ENCODE measurements at regions not wholly inside any gene's neighbourhood (a gene's known extent, or its start where the extent isn't known, plus 50 kb on each side); places are given as distances from the start of the nearest gene placed in this dataset.

- no peak for TF ChIP-seq CTCF (IDR thresholded peaks at IDR 0.05)
- no peak for TF ChIP-seq POLR2A (IDR thresholded peaks at IDR 0.05)
These were observed 1002.3 kb downstream of the TMEM121 start for GRCh38 chr14:106528717-106529116.
